T-helper 2 cell treated with Interferon-gamma antibody and Interleukin-4, amounts not matched to agents 5 μg/mL and 100 μg/mL, for 36 hours (primary cell): ENCODE measurements at regions not wholly inside any gene's neighbourhood (a gene's known extent, or its start where the extent isn't known, plus 50 kb on each side); places are given as distances from the start of the nearest gene placed in this dataset.

Source experiments
- DNase-seq: peaks from one replicate; pipeline ENCODE4 v3.0.0; 2021; ENCODE audit warnings: low spot score
- H3K27ac Mint-ChIP-seq: one replicate; pipeline ENCODE4 v1.8.0; 2021; ENCODE audit warnings: mild to moderate bottlenecking, mixed read lengths
- H3K27me3 Mint-ChIP-seq: one replicate; pipeline ENCODE4 v1.8.0; 2021; ENCODE audit warnings: low read depth, mixed read lengths
- H3K36me3 Mint-ChIP-seq: one replicate; pipeline ENCODE4 v1.8.0; 2021; ENCODE audit warnings: low read depth, mixed read lengths
- H3K4me1 Mint-ChIP-seq: one replicate; pipeline ENCODE4 v1.8.0; 2021; ENCODE audit warnings: low read depth, mixed read lengths
- H3K4me3 Mint-ChIP-seq: one replicate; pipeline ENCODE4 v1.8.0; 2022; ENCODE audit warnings: mild to moderate bottlenecking, moderate library complexity, mixed read lengths
- H3K9me3 Mint-ChIP-seq: one replicate; pipeline ENCODE4 v1.8.0; 2021; ENCODE audit warnings: mixed read lengths

GRCh38 chr21:25370311-25370744 lies 237.0 kb downstream of the MRPL39 start:
- DNase-seq, result peak; percentile 27
- no peaks in the 10 kb centered on the region for H3K36me3 Mint-ChIP-seq

GRCh38 chr21:25369524-25370300 lies 237.6 kb downstream of the MRPL39 start:
- no peak for DNase-seq
- Mint-ChIP-seq H3K36me3 (no peaks in the 10 kb centered on the region), H3K27me3 (peaks cover 5% of the 10 kb centered on the region), H3K4me1 (peaks cover 3% of the 10 kb centered on the region), H3K9me3 (no peaks in the 10 kb centered on the region), H3K27ac (no peak overlapping the region), H3K4me3 (no peak overlapping the region)

More at GRCh38 chr21:25370311-25370744, 237.0 kb downstream of the MRPL39 start:
- Mint-ChIP-seq H3K9me3 (no peaks in the 10 kb centered on the region), H3K27me3 (peaks cover 5% of the 10 kb centered on the region), H3K4me1 (peaks cover 3% of the 10 kb centered on the region), H3K4me3 (no peak overlapping the region), H3K27ac (no peak overlapping the region)

GRCh38 chr21:25368531-25368930 lies 238.8 kb downstream of the MRPL39 start:
- Mint-ChIP-seq H3K4me3 (no peak overlapping the region), H3K27me3 (peaks cover 5% of the 10 kb centered on the region), H3K36me3 (no peaks in the 10 kb centered on the region), H3K27ac (no peak overlapping the region), H3K9me3 (no peaks in the 10 kb centered on the region), H3K4me1 (peaks cover 3% of the 10 kb centered on the region)
- no peak for DNase-seq

GRCh38 chr21:25366116-25366515 lies 241.2 kb downstream of the MRPL39 start:
- no peak for DNase-seq
- H3K27me3 Mint-ChIP-seq, result peaks cover 5% of the 10 kb centered on the region
- H3K27ac Mint-ChIP-seq, result no peak overlapping the region
- no peaks in the 10 kb centered on the region for H3K9me3 Mint-ChIP-seq
- H3K4me1 Mint-ChIP-seq, result peaks cover 3% of the 10 kb centered on the region
- H3K36me3 Mint-ChIP-seq, result no peaks in the 10 kb centered on the region
- no peak overlapping the region for H3K4me3 Mint-ChIP-seq

GRCh38 chr21:25362375-25363267 lies 244.7 kb downstream of the MRPL39 start:
- H3K9me3 Mint-ChIP-seq, result no peaks in the 10 kb centered on the region
- H3K4me3 Mint-ChIP-seq, result no peak overlapping the region
- no peak overlapping the region for H3K27ac Mint-ChIP-seq
- H3K36me3 Mint-ChIP-seq, result no peaks in the 10 kb centered on the region
- DNase-seq, result no peak
- H3K4me1 Mint-ChIP-seq, result peaks cover 3% of the 10 kb centered on the region
- H3K27me3 Mint-ChIP-seq, result peaks cover 2% of the 10 kb centered on the region

- Mint-ChIP-seq H3K4me3 (no peak overlapping the region), H3K27me3 (peaks cover 2% of the 10 kb centered on the region), H3K4me1 (peaks cover 3% of the 10 kb centered on the region), H3K27ac (no peak overlapping the region), H3K9me3 (no peaks in the 10 kb centered on the region), H3K36me3 (no peaks in the 10 kb centered on the region)
- DNase-seq, result no peak
These were observed 245.5 kb downstream of the MRPL39 start for GRCh38 chr21:25361765-25362164.

- Mint-ChIP-seq H3K27ac (no peak overlapping the region), H3K36me3 (no peaks in the 10 kb centered on the region), H3K4me3 (no peak overlapping the region), H3K27me3 (no peaks in the 10 kb centered on the region), H3K9me3 (no peaks in the 10 kb centered on the region), H3K4me1 (peaks cover 3% of the 10 kb centered on the region)
- DNase-seq, result no peak
These were observed 246.2 kb downstream of the MRPL39 start for GRCh38 chr21:25361097-25361496.

- H3K27me3 Mint-ChIP-seq, result no peaks in the 10 kb centered on the region
- H3K4me1 Mint-ChIP-seq, result peaks cover 3% of the 10 kb centered on the region
- H3K9me3 Mint-ChIP-seq, result no peaks in the 10 kb centered on the region
- H3K36me3 Mint-ChIP-seq, result no peaks in the 10 kb centered on the region
- no peak for DNase-seq
- no peak overlapping the region for H3K4me3 Mint-ChIP-seq
- H3K27ac Mint-ChIP-seq, result no peak overlapping the region
These were observed 246.7 kb downstream of the MRPL39 start for GRCh38 chr21:25360593-25360992.

- no peak for DNase-seq
- no peaks in the 10 kb centered on the region for H3K27me3 Mint-ChIP-seq
- no peak overlapping the region for H3K27ac Mint-ChIP-seq
These were observed 247.6 kb downstream of the MRPL39 start for GRCh38 chr21:25359724-25360123.

GRCh38 chr21:25350056-25350455 lies 257.2 kb downstream of the MRPL39 start:
- no peaks in the 10 kb centered on the region for H3K9me3 Mint-ChIP-seq
- peak; percentile 20 for DNase-seq
- no peak overlapping the region for H3K4me3 Mint-ChIP-seq
- no peak overlapping the region for H3K27ac Mint-ChIP-seq
- peaks cover 4% of the 10 kb centered on the region for H3K27me3 Mint-ChIP-seq
- no peaks in the 10 kb centered on the region for H3K36me3 Mint-ChIP-seq
- no peaks in the 10 kb centered on the region for H3K4me1 Mint-ChIP-seq

More at GRCh38 chr21:25359724-25360123, 247.6 kb downstream of the MRPL39 start:
- Mint-ChIP-seq H3K36me3 (no peaks in the 10 kb centered on the region), H3K9me3 (no peaks in the 10 kb centered on the region), H3K4me1 (peaks cover 3% of the 10 kb centered on the region), H3K4me3 (no peak overlapping the region)

GRCh38 chr21:25343774-25344545 lies 263.3 kb downstream of the MRPL39 start:
- Mint-ChIP-seq H3K4me3 (no peak overlapping the region), H3K4me1 (no peaks in the 10 kb centered on the region), H3K9me3 (no peaks in the 10 kb centered on the region), H3K27ac (no peak overlapping the region), H3K36me3 (no peaks in the 10 kb centered on the region), H3K27me3 (peaks cover 7% of the 10 kb centered on the region)
- DNase-seq, result no peak

GRCh38 chr21:25342816-25343215 lies 264.5 kb downstream of the MRPL39 start:
- no peak for DNase-seq
- H3K27me3 Mint-ChIP-seq, result peaks cover 7% of the 10 kb centered on the region
- H3K36me3 Mint-ChIP-seq, result no peaks in the 10 kb centered on the region

GRCh38 chr21:25341981-25342380 lies 265.3 kb downstream of the MRPL39 start:
- Mint-ChIP-seq H3K9me3 (no peaks in the 10 kb centered on the region), H3K4me1 (no peaks in the 10 kb centered on the region), H3K4me3 (no peak overlapping the region), H3K27me3 (peaks cover 7% of the 10 kb centered on the region), H3K27ac (no peak overlapping the region), H3K36me3 (no peaks in the 10 kb centered on the region)
- no peak for DNase-seq

More at GRCh38 chr21:25342816-25343215, 264.5 kb downstream of the MRPL39 start:
- Mint-ChIP-seq H3K4me3 (no peak overlapping the region), H3K9me3 (no peaks in the 10 kb centered on the region), H3K27ac (no peak overlapping the region), H3K4me1 (no peaks in the 10 kb centered on the region)
